Stimulated activated CD8-positive, alpha-beta memory T cell treated with anti-CD3 and anti-CD28 coated beads, Interleukin-2, amount 100 ng/mL, for 48 hours (primary cell): ENCODE measurements at regions not wholly inside any gene's neighbourhood (a gene's known extent, or its start where the extent isn't known, plus 50 kb on each side); places are given as distances from the start of the nearest gene placed in this dataset.

ENCODE experiments used
- DNase-seq, 2 donors: peaks; one replicate each; pipeline ENCODE4 v3.0.0-alpha.2; 2020; ENCODE audit warnings: low read depth in 2 of 2

DNA sequence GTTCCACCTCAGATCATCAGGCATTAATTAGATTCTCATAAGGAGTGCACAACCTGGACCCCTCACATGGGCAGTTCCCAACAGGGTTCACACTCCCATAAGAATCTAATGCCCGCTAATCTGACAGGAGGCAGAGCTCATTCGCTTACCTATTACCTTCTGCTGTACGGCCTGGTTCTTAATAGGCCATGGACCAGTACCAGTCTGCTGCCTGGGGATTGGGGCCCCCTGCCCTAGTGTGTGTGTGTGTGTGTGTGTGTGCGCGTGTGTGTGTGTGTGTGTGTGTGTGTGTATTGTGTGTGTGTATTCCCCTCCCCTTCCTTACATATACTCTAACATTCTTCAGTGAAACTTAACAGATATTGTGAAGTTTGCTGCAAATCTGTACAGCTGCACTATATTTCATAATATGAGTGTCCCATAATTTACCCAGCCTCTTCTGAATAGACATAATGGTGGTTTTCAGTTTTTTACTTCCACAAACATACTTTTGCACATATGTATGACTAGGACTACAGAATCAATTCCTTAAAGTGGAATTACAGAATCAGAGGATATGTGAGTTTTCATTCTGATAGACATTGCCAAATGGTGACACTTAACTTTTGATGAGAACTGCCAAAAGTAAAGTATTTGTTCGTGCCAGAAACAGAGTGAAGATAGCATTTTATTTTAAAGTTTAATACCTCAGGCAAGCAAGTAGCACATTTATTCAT, 205.2 kb upstream of the EEA1 start:
- DNase-seq: no peak

DNA sequence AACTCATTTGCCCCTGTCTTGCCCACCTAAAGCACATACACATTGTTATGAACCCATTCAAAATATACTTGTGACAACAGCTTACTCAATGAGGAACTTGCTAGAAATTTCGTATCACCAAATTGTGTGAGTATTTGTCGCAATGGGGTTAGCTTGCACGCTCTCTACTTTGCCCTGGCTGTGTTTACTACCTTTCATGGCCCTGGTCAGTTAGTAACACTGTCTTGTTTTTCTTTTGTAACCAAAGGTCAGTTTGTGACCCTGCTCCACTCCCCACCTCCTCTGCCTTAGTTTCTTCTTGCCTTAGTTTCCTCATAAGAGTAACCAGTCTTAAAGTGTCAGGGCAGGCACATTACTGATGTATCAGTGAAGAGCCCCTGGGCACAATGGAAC, 205.8 kb upstream of the EEA1 start:
- DNase-seq: no peak

DNA sequence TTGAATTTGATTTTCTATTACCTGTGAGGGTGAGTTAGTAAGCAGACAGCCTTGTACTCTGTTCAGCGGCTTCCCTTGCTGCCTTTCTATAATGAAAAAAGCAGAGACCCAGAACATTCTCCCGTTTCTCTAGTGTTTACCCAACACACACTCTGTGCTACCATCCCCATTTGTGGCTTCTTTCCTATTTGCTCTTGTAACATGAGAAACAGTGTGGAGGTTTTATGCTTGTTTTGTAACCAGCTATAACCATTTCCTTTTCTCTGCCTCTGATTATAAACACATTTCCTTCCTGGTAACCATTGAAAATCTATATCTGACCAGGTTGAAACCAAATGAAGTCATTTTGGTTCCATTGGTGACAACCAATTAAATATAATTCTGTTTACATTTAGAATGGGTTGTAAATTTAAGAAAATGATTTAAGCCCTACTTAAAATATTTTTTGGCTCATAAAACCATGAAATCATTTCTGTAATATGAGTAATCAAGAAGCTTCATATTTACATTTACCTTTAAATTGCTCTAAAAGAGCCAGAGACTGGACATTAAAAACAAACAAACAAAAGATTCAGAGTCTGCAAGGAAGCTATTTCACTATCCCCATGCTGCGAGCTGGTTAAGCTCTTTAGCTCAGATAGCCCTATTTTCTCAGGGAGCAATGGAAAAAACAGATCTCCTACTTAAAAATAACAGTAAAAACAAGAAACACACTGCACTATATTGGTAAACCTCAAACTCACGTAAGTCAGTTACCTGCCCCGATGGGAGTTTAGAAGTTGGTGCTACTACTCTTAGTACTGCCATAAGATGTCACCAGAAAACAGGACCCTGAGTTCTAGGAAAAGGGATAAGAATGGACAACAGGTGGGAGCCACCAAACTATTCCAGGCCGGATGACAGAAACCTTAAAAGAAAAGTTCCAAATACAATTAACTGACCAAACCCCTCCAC, 206.5 kb upstream of the EEA1 start:
- DNase-seq: no peak

DNA sequence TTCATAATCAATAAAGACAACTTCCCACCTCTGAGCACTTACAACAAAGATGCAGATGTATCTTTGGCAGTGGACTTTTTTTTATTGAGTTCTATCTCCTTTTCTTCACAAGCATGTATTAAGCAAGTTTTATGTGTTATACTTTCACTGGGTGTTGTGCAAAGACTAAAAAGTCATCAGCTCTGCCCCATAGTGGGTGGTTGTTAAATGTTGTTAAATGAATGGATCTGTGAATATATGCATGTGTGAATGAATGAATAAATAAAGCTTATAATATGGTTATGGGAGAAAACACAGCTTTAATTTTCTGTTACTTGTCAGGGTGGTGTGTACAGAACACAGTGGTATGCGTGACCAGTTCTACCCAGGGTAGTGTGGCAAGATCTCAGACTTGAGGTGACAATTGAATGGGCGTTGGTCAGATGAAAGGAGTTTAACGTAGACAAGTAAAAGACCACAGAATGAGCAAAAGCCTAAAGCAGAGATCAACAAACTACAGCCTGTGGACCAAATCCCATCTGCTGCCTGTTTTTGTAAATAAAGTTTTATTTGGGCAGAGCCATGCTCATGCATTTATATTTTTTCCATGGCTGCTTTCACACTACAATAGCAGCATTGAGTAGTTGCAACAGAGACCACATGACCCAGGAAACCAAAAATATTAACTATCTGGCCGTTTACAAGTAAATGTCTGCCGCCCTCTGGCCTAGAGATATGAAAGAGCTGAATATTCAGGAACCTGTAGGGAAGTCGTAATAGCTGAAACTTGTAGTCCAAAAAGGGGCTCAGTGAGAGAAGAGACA, 207.4 kb upstream of the EEA1 start:
- DNase-seq: no peak

DNA sequence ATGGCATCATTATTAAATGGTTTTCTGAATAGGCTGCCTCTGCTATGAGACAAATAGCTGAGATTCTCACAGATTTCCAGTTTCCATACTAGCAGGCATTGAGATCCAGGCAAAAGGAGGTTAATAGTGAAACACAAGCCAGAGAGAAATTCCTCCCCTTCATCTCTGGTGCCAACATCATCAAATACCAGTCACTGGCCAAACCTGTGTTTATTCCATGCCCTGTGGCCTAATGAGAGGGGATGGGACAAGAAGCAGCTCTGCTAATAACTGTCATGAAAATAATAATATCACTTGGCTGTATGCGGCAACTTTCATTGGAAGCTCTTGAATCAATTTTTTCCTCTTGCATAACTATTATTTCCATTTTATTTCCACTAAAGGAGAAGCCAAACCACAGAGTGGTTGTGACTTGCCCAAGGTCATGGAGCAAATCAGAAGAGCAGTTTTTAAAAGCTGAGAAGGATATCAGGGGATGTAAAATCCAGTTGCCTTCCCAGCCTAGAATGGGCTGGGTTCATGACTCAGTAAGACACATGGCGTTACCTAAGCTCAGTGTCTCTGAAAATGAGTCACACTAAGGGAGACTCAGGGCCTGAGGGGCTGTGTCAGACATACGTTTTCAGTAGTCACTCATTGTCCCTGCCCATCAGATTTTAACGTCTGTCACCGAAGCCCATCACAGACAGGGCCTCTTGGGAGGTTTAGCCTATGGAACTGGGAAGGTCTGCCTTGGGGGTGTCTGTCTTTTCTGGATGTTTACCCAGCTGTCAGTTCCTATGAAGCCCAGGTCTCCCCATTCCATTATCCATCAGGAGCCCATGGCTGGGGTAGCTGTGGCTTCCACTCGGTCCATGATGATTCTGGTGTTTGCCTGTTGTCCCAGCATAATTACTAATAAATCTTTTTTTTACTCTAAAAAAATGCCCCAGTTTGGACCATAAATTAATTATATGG, 208.8 kb upstream of the EEA1 start:
- DNase-seq: no peak

DNA sequence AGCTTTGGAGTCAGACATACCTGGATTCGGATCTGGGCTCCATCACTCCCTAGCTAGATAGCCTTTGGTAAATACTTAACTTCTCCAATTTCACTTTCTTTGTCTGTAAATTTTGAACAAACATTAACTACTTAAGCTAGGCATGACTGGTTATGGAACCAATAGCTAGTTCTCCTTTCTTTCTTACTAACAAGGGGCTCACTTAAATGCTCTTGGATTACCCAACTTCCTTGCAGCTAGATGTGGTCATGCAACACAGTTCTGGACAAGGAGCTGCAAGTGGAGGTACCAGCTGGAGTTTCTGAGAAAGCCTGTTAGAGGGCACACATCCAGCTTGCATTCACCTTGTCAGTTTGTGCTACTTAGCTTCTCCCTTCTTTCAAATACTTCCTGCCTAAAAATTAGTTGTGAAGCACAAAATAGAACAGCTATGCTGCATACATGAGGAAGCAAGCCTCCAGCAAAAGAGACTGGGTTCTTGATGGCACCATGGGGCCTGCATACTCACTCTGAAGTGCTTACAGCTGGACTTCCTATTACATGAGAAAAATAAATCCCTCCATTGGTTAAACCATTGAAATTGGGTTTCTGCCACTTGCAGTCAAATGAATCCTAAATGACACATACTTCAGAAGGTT, 210.1 kb upstream of the EEA1 start:
- DNase-seq: no peak

DNA sequence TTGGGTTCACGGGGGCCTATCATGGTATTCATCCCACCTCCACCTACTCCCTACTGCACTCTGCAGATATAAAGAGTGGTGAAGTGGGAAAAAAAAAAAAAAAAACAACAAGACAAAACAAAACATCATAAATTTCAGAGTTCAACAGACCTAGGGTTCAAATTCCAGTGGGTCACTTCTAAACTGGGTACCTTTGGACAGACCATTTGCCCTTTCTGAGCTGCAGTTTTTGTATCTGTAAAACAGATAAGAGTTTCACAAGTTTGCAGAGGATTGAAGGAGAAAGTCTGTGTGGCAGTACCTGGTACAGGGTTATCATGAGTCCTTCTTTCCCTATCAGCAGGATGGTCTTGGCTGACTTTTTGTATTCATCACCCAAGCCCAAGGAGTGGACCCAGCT, 211.2 kb upstream of the EEA1 start:
- DNase-seq: no peak

DNA sequence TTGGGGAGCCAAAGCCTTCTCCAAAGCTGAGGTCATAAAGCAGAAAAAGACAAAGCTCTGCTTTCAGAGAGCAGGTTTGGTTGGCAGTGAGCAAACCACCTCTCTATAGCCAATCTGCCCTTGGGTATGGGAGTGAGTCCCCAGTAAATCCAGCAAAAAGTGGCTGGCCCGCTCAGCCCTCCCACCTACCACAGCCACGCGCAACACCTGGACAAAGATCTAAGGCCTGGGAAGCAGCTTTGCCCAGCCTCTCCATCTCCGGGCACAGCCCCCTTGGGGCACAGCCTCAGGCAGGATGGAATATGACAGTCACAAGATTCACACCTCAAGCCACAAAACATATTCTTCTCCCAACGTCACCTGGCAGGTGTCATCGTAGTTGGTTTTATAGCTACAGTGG, 211.7 kb upstream of the EEA1 start:
- DNase-seq: no peak

DNA sequence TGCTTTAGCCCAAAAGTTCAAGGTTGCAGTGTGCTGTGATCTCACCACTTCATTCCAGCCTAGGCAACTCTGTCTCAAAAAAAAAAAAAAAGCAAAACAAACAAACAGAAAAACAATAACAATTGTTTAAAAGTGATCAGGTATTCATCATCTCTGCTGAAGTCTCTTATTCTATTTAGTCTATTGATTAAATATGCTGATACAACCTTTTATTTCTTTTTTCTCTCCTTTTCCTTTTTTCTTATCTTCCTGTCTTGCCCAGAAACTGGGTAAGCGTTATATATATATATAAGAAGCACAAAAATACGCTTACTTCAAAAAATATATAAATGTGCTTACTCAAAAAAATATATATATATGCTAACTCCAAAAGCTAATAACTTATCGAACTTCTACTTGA, 213.8 kb upstream of the EEA1 start:
- DNase-seq: no peak

DNA sequence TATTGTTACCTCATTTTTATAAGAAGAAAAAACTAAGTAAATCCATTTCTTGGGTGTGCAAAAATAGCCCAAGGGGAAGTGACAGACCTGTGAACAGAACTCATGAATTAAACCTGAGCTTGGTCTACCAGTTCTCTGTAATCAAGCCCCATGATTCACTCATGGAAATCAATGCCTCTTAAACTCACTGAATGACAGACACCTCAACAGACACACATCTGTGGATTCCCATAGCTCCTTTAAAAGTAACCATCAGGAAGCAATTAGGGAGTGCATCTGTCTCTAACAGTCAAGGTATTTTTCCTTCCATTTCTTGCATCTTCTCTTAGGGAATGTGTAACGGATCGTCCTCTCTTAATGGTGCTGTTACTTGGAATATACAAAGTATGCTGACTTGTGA, 215.0 kb upstream of the EEA1 start:
- DNase-seq: no peak

DNA sequence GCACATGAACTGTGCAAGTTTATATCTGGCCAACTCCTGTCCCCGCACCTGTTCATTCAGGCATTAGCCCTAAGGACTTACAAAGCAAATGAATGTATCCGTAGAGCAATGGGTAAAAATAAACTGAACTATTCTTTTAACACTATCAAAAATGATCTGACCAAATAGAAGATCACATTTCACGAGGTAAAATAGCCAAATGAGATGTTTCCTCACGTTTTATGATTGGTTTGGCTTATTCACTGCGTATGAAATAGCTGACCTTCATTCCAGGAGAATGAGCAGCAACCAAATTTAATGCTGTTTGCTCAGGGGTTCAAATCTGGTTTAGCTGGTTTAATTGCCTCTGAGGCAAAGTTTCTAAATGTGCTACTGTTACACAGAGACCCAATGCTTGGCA, 216.0 kb upstream of the EEA1 start:
- DNase-seq: no peak

DNA sequence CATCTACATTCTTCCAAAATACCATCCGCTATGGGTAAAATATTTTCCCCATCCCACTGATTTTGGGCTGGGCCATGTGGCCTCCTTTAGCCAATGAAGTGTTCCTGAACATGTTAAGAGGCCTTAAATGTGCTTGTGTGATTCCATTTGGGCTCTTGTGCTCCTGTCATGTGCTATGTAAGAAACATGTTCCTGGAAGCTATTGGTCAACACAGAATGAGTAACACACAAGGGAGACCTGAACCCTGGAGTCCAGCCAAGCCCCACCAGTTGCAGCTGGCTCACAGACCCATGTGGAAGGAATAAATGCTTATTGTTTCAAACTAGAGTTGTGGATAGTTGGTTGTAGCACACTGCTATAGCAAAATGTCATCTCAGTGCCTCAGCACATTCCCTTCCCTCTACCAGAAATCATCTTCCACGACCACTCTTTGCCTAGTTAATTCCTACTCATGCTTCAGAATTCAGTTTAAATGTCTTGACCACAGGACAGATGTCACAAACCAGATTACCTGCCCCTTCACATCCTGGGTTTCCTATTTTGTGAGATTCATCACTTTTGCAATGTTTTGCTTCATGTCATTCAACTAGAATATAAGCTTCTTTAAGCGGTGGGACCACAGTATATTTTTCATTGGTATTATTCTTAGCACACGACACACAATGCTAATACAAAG, 217.3 kb upstream of the EEA1 start:
- DNase-seq: no peak

DNA sequence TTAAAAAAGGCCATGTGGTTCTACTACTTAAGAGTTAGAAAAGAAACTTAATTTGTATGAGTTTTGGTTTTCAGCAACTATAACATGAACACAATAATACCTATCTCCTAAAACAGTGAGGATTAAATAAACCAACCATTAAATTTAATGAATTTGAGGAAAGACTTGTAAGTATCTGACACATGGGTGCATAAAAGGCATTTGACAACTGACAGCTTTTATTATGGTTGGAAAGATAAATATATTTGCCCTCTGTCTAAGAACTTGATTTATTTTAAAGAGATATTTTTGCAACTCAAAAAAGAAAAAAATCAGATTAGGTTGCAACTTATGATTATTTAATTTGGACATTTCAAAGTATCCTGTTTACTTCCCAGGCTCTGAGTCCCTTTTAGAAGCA, 217.9 kb upstream of the EEA1 start:
- no peak for DNase-seq

DNA sequence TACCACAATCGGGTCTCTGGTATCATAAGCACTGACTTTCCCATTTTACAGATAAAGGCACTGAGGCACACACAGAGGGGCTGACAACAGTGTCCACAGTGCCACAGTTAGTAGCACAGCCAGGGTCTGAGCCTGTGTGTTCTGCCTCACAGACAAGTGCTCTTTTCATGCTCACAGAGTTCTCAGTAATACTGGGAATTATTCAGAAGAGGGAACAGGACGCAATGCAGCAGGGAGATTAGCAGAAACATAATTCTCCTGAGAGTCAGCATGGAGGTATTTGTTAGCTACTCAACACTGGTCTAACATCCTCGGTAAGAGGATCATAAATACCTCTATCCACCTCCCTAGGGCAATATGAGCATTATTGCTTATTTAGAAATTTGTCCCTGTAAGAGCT, 219.3 kb upstream of the EEA1 start:
- no peak for DNase-seq

DNA sequence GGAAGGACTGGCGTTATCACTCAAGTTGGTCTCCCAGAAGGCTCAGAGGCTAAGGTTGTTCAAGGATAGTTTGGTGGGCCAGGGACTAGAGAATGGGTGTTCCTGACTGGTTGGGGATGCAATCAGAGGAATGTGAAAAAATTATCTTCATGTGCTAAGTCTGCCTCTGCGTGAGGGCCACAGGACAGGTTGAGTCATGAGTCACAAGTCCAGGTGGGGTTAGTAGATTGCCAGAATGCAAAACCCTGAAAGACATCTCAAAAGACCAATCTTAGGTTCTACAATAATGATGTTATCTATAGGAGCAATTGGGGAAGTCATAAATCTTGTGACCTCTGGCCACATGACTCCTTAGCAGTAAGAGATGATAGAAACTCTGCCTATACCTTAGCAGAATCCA, 220.1 kb upstream of the EEA1 start:
- no peak for DNase-seq

DNA sequence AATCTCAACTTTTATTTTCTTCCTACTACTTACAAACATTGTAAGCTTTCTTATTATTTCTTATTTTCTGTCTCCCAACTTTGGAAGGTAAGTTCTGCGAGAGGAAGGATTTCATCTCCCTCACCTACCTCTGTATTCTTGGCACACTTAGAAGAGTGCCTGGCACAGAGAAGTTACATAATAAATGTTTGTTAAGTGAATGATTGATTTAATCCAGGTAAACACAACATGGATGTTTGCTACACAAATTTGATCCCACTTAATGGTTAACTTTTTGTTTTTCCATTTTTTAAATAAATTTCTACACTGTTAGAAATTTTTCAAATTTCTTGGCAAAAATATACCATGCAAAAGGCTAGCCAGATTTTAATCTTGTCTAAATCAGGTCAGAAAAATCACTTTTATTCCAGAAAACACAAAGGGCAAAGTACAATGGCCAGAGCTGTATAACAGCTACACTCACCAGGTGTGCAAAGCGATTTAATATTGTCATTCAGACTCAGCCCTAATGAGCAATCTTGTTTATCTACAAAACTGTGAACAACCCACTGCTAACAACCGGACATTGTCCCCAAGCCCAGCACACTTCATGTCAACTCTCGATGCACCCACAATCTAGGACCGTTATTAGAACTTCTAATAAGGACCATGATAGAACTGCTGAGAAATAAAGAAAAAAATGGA, 222.1 kb upstream of the EEA1 start:
- DNase-seq: no peak

DNA sequence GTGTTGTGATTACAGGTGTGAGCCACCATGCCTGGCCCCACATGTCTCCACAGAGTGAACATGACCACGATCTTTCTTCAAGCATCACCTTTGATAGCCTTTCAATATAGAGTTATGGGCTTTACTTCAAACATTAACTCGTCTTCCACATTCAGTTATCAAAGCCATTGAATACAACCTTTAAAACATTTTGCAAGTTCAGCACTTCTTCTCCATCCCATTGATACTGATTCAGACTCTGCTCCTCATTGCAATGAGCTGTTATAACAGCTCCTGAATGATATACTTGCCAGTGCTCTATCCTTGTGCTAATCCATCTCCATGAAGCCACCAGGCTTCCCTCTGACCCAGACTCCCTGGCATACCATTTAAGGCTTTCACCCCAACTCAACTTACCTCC, 223.5 kb upstream of the EEA1 start:
- no peak for DNase-seq

DNA sequence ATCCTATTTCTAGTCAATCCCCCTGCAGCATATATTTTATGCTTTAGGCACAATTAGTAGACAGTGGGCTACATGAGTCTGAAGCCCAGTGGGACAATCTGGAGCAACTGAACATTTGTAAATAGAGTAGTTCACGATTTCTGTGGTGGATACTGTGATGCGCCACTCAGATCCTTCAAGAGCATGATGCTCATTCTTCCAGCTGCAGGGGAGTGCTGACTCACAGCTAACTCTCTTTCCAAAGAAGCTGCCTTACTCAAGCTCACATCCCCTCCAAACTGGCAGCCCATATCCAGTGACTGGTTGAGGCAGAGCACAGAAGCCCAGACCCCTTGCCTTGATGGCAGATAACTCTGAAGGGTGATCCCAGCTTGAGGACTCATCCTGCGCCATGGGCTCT, 224.2 kb upstream of the EEA1 start:
- DNase-seq: no peak

DNA sequence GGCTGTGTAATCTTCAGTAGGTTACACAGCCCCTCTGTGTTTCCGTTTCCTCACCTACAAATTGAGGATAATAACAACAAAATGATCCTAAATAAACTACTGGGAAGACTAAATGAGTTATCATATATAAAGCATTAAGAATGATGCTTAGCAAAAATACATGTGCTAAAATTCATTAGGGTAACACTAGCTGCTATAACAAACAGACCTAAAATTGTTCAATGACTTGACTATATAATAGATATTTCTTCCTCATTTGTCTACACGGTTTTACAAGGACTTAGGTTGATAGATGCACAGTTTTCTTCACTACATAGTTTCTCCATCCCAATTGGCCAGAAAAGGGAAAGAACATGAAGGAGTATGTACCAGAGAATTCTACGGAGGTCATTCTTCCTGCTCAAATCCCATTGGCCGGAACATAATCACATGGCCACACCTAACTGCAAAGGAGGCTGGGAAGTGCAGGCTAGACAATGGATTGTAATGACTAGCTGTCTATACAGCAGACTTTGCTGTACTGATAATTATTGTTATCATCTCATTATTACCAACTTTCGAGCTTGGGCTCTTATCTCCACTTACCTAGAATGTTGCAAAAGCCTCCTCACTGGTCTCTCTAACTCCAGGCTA, 223.5 kb upstream of the NUDT4 start:
- no peak for DNase-seq
